Stimulated activated CD8-positive, alpha-beta memory T cell treated with anti-CD3 and anti-CD28 coated beads, Interleukin-12 subunit alpha, Interleukin-12 subunit beta, amount 100 ng/mL, for 1 hour (primary cell): ENCODE measurements at regions not wholly inside any gene's neighbourhood (a gene's known extent, or its start where the extent isn't known, plus 50 kb on each side); places are given as distances from the start of the nearest gene placed in this dataset.
"Not testable (repeated sequence)": the region's sequence is repeated elsewhere in the genome, so short reads cannot be mapped to it uniquely, and the experiment has no call there.

Experiments
- DNase-seq: peaks from one replicate; pipeline ENCODE4 v3.0.0-alpha.2; 2020; ENCODE audit warnings: low read depth

DNA sequence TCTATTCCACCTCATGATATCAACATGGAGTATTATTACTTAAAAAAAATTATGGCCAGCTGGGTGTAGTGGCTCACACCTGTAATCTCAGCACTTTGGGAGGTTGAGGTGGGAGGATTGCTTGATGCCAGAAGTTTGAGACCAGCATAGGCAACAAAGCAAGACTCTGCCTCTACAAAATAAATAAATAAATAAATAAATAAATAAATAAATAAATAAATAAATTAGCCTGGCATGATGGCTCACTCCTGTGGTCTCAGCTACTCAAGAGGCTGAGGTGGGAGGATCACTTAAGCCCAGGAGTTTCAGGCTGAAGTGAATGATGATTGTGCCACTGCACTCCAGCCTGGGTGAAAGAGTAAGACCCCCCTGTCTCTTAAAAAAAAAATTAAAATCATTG lies 350.8 kb downstream of the VRK1 start:
- DNase-seq = not testable (repeated sequence)

DNA sequence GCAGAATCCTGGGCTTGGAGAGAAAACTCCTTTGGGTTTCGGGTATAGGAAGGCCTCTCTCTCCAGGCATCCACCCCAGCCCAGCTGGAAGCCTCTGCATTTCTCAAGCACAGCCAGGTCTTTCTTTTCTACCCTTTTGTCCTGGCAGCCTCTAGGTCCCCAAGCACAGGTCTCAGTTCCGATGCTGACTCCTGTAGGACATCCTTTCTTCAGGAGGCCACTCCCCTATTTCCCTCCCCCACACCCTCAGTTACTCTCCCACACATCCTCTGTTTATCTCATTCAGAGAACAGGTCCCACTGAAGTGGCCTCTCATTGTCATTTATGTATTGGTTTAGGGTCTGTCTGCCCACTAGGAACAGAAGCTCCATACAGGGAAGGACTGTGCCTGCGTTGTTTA lies 352.6 kb downstream of the VRK1 start:
- no peak for DNase-seq

- no peak for DNase-seq
These were observed 356.3 kb downstream of the VRK1 start for GRCh38 chr14:97153527-97153926.

- DNase-seq = no peak
These were observed 358.1 kb downstream of the VRK1 start for GRCh38 chr14:97155320-97155719.

GRCh38 chr14:97155814-97156213 lies 358.6 kb downstream of the VRK1 start:
- DNase-seq = no peak

DNA sequence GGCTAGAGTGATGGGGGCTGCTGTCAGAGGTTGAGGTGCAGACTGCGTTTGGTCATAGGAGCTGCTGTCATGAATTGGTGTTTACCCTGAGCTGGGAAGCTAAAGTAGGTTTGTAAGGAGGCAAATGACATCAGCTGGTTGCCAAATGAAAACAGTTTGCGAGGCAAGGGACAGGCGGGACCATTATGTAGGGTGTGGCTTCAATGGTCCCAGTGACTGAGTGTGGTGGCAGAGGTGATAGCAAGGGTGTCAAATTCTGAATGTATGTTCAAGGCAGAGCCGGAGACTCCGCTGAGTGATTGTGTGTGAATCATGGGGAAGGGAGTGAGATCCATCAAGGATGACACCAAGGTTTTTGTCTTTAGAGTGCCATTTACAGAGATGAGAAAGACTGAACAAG lies 359.5 kb downstream of the VRK1 start:
- DNase-seq = no peak

- DNase-seq = no peak
These were observed 360.9 kb downstream of the VRK1 start for GRCh38 chr14:97158102-97158501.

- no peak for DNase-seq
These were observed 361.9 kb downstream of the VRK1 start for GRCh38 chr14:97159124-97159523.

GRCh38 chr14:97162621-97163020 lies 365.4 kb downstream of the VRK1 start:
- DNase-seq = no peak

DNA sequence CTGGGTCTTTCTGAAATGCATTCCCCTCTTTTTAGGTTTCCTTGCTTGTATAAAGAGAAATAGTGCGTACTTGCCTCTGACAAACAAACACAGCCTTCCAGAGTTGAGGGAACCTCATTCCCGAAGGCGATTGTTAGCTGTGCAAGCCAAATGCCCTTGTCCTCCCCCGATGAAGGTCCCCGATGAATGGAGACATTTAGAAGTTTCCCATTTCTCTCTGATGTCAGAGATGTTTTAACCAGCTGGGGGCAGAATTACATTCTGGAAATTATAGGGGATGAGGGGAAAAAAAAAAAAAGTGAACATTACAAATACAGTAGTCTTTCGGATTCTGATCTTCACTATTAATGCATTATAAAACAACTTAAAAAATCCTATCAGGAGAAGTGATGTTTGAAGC lies 366.8 kb downstream of the VRK1 start:
- no peak for DNase-seq

GRCh38 chr14:97166497-97166896 lies 369.3 kb downstream of the VRK1 start:
- no peak for DNase-seq

DNA sequence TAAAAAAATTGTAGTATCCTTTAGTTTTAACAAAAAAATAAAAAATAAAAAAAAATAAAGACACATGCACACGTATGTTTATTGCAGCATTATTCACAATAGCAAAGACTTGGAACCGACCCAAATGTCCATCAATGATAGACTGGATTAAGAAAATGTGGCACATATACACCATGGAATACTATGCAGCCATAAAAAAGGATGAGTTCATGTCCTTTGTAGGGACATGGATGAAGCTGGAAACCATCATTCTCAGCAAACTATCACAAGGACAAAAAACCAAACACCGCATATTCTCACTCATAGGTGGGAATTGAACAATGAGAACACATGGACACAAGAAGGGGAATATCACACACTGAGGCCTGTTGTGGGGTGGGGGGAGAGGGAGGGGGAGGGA lies 370.4 kb downstream of the VRK1 start:
- not testable (repeated sequence) for DNase-seq

GRCh38 chr14:97172644-97173043 lies 375.5 kb downstream of the VRK1 start:
- DNase-seq = no peak

DNA sequence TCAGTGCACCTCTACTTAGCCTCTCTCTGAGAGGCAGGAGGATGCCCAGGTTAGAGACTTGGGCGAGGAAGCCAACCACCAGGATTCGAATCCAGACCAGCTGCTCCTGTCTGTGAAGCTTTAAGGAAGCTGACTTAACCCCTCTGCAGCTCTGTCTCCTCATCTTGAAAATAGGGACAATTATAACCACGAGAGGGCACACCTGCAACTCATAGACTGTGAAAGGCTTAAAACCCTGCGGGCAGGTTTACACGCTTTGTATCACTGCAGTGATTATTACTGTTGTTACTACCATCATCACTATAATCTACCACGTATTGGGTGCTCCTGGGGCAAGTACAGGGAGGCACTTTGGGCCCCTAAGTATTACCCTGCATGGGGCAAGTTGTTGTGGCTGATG lies 379.8 kb downstream of the VRK1 start:
- peak; percentile 13 for DNase-seq

- no peak for DNase-seq
These were observed 380.5 kb downstream of the VRK1 start for GRCh38 chr14:97177635-97178034.

DNA sequence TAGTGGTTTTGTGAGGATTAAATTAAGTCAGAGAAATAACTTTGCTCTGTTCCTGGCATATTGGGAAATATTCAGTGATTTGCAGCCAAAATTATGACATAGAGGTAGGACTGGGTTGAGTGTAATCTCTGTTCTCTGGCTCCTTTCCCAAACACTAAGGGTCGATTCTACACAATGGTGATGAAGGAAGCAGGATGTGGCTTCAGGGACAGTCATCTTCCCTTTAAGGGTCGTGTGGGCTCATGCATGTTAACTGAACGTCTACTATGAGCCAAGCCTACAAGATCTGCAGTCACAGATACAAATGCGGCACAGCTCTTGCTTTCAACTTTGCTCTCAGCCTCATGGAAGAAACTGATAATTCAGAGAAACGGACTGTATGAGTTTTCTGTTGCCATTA lies 381.6 kb downstream of the VRK1 start:
- no peak for DNase-seq

DNA sequence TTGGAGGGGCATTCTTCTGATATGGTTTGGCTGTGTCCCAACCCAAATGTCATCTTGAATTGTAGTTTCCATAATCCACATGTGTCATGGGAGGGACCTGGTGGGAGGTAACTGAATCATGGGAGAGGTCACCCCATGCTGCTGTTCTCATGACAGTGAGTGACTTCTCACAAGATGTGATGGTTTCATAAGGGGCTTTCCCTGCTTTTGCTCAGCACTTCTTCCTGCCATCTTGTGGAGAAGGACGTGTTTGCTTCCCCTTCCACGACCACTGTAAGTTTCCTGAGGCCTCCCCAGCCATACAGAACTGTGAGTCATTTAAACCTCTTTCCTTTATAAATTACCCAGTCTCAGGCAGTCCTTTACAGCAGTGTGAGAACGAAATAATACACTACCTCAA lies 382.4 kb downstream of the VRK1 start:
- no peak for DNase-seq

- DNase-seq = no peak
These were observed 383.4 kb downstream of the VRK1 start for GRCh38 chr14:97180304-97181200.

DNA sequence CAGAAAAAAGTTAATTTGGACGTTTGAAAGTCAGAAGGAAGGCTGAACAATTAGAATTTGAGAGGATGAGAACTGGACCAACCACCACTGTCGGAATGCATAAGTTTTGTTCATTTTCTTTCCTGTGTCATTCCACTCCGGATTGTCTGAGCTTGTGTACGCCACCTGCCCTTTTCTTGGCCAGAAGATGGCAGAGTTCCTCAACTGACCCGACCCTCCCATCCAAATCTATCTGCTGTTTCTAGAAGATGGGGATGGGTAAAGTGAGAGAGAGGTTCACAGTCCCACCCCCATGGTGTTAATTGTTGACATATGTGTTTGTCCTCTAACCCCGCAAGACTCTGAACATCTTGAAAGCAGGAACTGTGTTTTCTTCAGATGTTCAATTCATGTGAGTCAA lies 388.0 kb downstream of the VRK1 start:
- no peak for DNase-seq

DNA sequence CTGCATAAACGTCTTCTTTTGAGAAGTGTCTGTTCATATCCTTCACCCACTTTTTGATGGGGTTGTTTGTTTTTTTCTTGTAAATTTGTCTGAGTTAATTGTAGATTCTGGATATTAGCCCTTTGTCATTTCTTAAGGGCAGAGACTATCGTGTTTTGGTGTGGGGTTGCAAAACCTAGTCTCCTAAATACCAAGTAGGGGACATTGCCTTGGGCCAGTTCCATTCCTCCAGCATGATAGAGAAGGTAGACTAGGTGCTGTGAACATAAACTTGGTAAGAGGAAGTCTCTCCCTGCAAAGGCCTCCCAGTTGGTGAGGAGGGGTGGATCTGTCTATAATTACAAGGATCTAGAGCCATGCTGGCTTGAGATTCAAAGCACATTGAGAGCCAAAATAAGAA lies 390.7 kb downstream of the VRK1 start:
- DNase-seq = no peak

- DNase-seq = no peak
These were observed 399.2 kb downstream of the VRK1 start for GRCh38 chr14:97196336-97196735.

DNA sequence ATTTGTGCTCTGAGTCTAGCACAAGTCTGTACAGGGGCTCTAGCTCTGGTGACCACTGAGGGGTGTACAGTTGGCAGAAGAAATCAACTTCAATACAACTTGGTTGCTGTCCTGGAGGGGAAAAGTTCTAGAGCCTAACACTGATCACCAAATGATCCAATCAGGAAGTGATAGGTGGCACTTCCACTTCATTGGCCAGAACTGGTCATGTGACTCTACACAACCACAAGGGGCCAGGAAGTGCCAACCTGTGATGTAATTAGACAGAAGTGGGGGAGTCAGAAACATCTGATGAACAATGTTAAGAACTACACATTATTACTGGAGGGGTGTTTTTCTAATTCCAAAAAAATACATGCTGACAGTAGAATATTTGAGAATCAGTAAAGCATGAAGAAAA lies 401.6 kb downstream of the VRK1 start:
- DNase-seq = no peak

GRCh38 chr14:97200245-97200644 lies 403.1 kb downstream of the VRK1 start:
- DNase-seq = no peak

DNA sequence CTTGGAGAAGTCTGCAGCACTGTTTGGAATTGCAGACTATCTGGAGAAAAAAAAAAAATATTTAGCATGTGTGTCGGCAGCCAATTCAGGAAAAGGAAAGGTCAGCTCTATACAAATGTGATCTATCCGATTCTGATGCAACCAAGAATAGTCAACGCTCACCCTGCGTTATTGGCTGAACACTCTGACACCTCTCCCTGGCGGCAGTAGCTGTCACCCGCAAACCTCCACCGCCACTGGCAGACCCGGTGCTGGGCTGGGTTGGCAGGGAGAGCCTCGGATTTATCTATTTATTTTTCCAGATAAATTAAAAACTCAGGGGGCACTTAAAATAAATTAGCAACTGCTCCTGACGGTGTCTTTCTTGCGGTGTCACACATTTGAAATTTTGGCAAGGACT lies 409.7 kb downstream of the VRK1 start:
- DNase-seq = no peak
